Small intestine (tissue), 7 donors: ENCODE measurements at regions not wholly inside any gene's neighbourhood (a gene's known extent, or its start where the extent isn't known, plus 50 kb on each side); places are given as distances from the start of the nearest gene placed in this dataset.
"Not testable (repeated sequence)": the region's sequence is repeated elsewhere in the genome, so short reads cannot be mapped to it uniquely, and the experiment has no call there.

Experiments
- DNase-seq, 2 donors: peaks; one replicate each; pipeline versions ENCODE4 v3.0.0 to v3.0.0-alpha.2; 2013
- FAIRE-seq: peaks from 2 replicates; lab custom pipeline; 2012; peaks lifted over from hg19 to GRCh38; lab: Jason Lieb, UNC
- H3K27ac ChIP-seq, 3 donors: one replicate each; pipeline ENCODE4 v1.5.1; 2013; ENCODE audit warnings: low read length in 2 of 3, mild to moderate bottlenecking in 2 of 3, control low read depth in 1 of 3, inconsistent platforms in 1 of 3, low read depth in 1 of 3, moderate library complexity in 1 of 3
- H3K27me3 ChIP-seq, 3 donors: one replicate each; pipeline ENCODE4 v1.6.1; 2013; ENCODE audit warnings: low read length in 3 of 3, inconsistent platforms in 1 of 3; ENCODE audit not compliant: control insufficient read depth in 3 of 3, insufficient read depth in 3 of 3
- H3K36me3 ChIP-seq, 3 donors: one replicate each; pipeline ENCODE4 v1.6.1; 2013; ENCODE audit warnings: low read length in 3 of 3, inconsistent platforms in 1 of 3, low read depth in 1 of 3, mild to moderate bottlenecking in 1 of 3, moderate library complexity in 1 of 3; ENCODE audit not compliant: control insufficient read depth in 3 of 3, insufficient read depth in 2 of 3
- H3K4me1 ChIP-seq, 3 donors: one replicate each; pipeline ENCODE4 v1.6.1; 2013; ENCODE audit warnings: low read length in 2 of 3, inconsistent platforms in 1 of 3, low read depth in 1 of 3, mild to moderate bottlenecking in 1 of 3, moderate library complexity in 1 of 3; ENCODE audit not compliant: control insufficient read depth in 3 of 3, insufficient read depth in 2 of 3
- H3K4me3 ChIP-seq, 3 donors: one replicate each; pipeline ENCODE4 v1.5.1; 2013; ENCODE audit warnings: low read length in 3 of 3, control low read depth in 1 of 3, inconsistent platforms in 1 of 3, low read depth in 1 of 3, mild to moderate bottlenecking in 1 of 3, moderate library complexity in 1 of 3
- H3K9me3 ChIP-seq, 2 donors: one replicate each; pipeline ENCODE4 v1.6.1; 2013; ENCODE audit warnings: low read depth in 1 of 2, low read length in 1 of 2; ENCODE audit not compliant: control insufficient read depth in 2 of 2, insufficient read depth in 1 of 2
- WGBS, 3 donors: extraction: QIAGEN DNeasy Blood & Tissue Kit; methylation state at CpG; one replicate each; pipeline ENCODE4 v1.1.7; 2013; 5-methylcytosine and 5-hydroxymethylcytosine counted together
- donor health status: healthy with polysubstance abuse.
- donor health status: control.
- donor health status: control.
- donor health status: Bipolar disorder and iron deficiency.
- donor health status: healthy.

DNA sequence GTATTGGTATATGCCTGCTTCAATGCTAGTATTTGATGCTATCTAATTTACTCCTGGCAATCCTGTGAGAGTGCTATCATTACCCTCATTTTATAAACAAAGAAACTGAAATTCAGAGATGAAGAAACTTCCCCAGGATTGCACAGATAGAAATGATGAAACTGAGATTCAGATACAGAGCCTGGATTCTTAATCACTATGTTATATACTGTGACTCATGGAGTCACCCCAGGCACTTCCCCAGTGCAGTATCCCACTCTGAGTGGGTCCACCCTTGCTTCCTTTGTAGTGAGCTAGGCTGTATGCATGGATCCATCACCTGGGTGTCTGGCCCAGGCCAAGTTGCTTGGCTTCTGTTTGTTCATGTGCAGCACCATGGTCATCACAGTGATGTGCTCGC is 133.9 kb downstream of the TRIM43 start:
- H3K27ac ChIP-seq, H3K27me3 ChIP-seq, H3K4me3 ChIP-seq, DNase-seq, H3K4me1 ChIP-seq, FAIRE-seq, H3K9me3 ChIP-seq, H3K36me3 ChIP-seq: not testable (repeated sequence)
- WGBS, 3 donors = 87 to 96% (median 90%) methylated on average over 1 of the region's 1 CpG

DNA sequence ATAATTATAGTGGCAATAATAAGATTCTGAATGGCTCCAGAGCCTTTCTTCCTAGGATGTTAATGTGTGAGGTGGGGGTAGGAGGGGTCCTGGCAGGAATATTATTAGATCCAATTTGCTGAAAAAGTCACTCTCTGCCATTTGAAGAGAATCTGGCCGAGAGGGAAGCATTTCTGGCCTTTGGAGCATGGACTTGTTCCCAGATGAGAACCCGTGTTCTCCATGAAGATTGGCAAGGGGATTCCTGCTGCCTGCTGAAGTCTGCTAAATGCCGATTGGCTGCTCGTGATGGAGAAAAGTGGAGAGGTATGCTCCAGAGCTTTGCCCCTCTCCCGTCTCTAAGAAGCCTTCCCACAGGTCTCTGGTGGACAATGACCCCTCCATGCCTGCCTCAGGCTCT is 135.6 kb downstream of the TRIM43 start:
- DNase-seq, H3K4me1 ChIP-seq, H3K27me3 ChIP-seq, H3K36me3 ChIP-seq, H3K9me3 ChIP-seq, H3K27ac ChIP-seq, FAIRE-seq, H3K4me3 ChIP-seq: not testable (repeated sequence)
- 70 to 88% (median 83%) methylated on average over 5 of the region's 5 CpGs for WGBS, 3 donors

DNA sequence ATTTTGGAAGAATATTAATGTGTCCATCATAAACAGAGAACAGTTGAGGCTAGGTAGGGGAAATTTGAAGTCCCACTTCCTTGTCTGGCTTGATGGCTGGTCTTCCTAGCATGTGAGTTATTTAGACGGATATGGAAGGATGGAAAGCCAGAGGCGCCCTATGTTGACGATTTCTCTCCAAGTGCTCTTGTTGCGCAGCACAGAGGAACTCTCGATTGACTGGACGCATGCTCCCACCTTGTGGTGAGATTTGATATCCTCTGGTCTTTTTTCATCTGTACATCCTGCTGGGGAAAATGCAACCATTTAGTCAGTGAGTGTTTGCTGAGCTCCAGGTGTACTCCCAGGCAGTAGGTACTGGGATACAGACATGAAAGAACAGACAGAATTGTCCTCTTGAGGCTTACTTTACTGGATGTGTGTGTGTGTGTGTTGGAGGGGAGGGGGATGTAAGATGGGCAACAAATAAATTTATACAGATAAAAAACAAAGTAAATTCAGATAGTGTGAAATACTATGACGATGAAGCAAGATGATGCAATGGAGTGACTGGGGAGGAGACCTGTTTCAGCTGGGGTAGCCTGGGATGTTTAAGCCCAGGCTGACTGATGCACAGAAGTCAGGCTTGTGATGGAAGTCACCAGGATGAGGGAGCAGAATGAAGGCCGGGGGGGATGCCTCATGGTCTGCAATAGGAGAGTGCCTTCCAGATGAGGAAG is 137.2 kb downstream of the TRIM43 start:
- Histone ChIP-seq H3K27me3 (no peaks in the 10 kb centered on the region), H3K4me3 (no peak overlapping the region), H3K9me3 (no peaks in the 10 kb centered on the region), H3K36me3 (no peaks in the 10 kb centered on the region), H3K27ac (no peak overlapping the region), H3K4me1 (no peaks in the 10 kb centered on the region)
- DNase-seq = peak; percentile 80 to 83
- no peak for FAIRE-seq
- WGBS, 3 donors = 22 to 24% (median 24%) methylated on average over 8 of the region's 8 CpGs

GRCh38 chr2:95729597-95729955 is 137.8 kb downstream of the TRIM43 start:
- H3K9me3 ChIP-seq = no peaks in the 10 kb centered on the region
- no peak overlapping the region for H3K4me3 ChIP-seq
- H3K36me3 ChIP-seq = no peaks in the 10 kb centered on the region
- no peak for DNase-seq
- no peak overlapping the region for H3K27ac ChIP-seq
- FAIRE-seq = no peak
- no peaks in the 10 kb centered on the region for H3K27me3 ChIP-seq
- H3K4me1 ChIP-seq = no peaks in the 10 kb centered on the region
- WGBS, 3 donors = 86 to 93% (median 87%) methylated on average over 2 of the region's 2 CpGs

- H3K27ac ChIP-seq = no peak overlapping the region
- no peaks in the 10 kb centered on the region for H3K27me3 ChIP-seq
- H3K4me1 ChIP-seq = no peaks in the 10 kb centered on the region
- no peak overlapping the region for H3K4me3 ChIP-seq
- H3K9me3 ChIP-seq = no peaks in the 10 kb centered on the region
- DNase-seq (no peak), FAIRE-seq (no peak)
- WGBS, 3 donors = 85 to 89% (median 86%) methylated on average over 9 of the region's 9 CpGs
- no peaks in the 10 kb centered on the region for H3K36me3 ChIP-seq
Observed at GRCh38 chr2:95730813-95731212, 139.0 kb downstream of the TRIM43 start.

- Histone ChIP-seq H3K9me3 (no peaks in the 10 kb centered on the region), H3K4me3 (no peak overlapping the region), H3K27me3 (no peaks in the 10 kb centered on the region), H3K27ac (no peak overlapping the region), H3K36me3 (no peaks in the 10 kb centered on the region), H3K4me1 (no peaks in the 10 kb centered on the region)
- no peak for DNase-seq
- no peak for FAIRE-seq
- WGBS, 3 donors = 70 to 78% (median 72%) methylated on average over 8 of the region's 8 CpGs
Observed at GRCh38 chr2:95734976-95735890, 143.4 kb downstream of the TRIM43 start.

DNA sequence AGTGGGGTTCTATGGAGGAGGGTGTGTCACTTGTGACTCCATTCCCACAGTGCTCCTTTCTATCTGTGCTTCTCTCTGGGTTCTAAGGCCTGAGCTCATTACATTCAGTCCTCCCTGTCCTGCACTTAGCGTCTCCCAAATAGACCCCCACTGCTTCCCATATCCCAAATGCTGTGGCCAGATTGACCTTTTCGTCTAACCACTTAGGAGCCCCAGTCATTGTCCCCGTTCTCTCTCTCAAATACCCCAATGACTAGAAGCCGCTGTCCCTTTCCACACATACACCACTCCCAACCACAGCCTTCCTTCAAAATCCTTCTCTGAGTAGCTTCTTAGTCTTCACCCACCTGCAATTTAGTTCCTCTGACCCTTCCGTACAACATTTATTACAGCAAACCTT is 146.5 kb downstream of the TRIM43 start:
- DNase-seq = no peak
- Histone ChIP-seq H3K4me1 (no peaks in the 10 kb centered on the region), H3K27ac (no peak overlapping the region), H3K27me3 (no peaks in the 10 kb centered on the region), H3K9me3 (no peaks in the 10 kb centered on the region), H3K36me3 (no peaks in the 10 kb centered on the region), H3K4me3 (no peak overlapping the region)
- FAIRE-seq = no peak
- WGBS, 3 donors = 91% methylated on average over 5 of the region's 5 CpGs

- DNase-seq, H3K36me3 ChIP-seq, H3K4me1 ChIP-seq, FAIRE-seq, H3K27me3 ChIP-seq, H3K9me3 ChIP-seq, H3K27ac ChIP-seq, H3K4me3 ChIP-seq: not testable (repeated sequence)
- WGBS, 3 donors = 84 to 89% (median 86%) methylated on average over 7 to 9 of the region's 9 CpGs
Observed at GRCh38 chr2:95752126-95752525, 160.3 kb downstream of the TRIM43 start.
